Kidney (tissue), 13 donors: ENCODE measurements at regions not wholly inside any gene's neighbourhood (a gene's known extent, or its start where the extent isn't known, plus 50 kb on each side); places are given as distances from the start of the nearest gene placed in this dataset.

Experiments
- DNase-seq, 5 donors: peaks; one replicate each; pipeline ENCODE4 v3.0.0-alpha.2; 2013 to 2020
- FAIRE-seq: peaks from 2 replicates; lab custom pipeline; 2012; peaks lifted over from hg19 to GRCh38; lab: Jason Lieb, UNC
- H3K27ac ChIP-seq, 2 donors: one replicate each; pipeline ENCODE4 v1.7.0; 2013; ENCODE audit warnings: low read depth in 2 of 2, low read length in 2 of 2, inconsistent platforms in 1 of 2
- H3K27me3 ChIP-seq: one replicate; pipeline ENCODE4 v1.7.1; 2013; ENCODE audit warnings: low read length, inconsistent platforms; ENCODE audit not compliant: control insufficient read depth, insufficient read depth
- H3K36me3 ChIP-seq, 3 donors: one replicate each; pipeline versions ENCODE4 v1.7.0 to v1.7.1; 2013; ENCODE audit warnings: low read length in 3 of 3, control low read depth in 1 of 3, inconsistent platforms in 1 of 3; ENCODE audit not compliant: insufficient read depth in 3 of 3, control insufficient read depth in 2 of 3
- H3K4me1 ChIP-seq, 3 donors: one replicate each; pipeline versions ENCODE4 v1.7.0 to v1.7.1; 2013; ENCODE audit warnings: low read length in 3 of 3, inconsistent platforms in 1 of 3, low read depth in 1 of 3; ENCODE audit not compliant: control insufficient read depth in 2 of 3, insufficient read depth in 2 of 3
- H3K4me3 ChIP-seq, 3 donors: one replicate each; pipeline versions ENCODE4 v1.7.0 to v1.8.1; 2013; ENCODE audit warnings: low read length in 3 of 3, control low read depth in 1 of 3, inconsistent platforms in 1 of 3
- H3K9ac ChIP-seq, 3 donors: one replicate each; pipeline versions ENCODE4 v1.7.0 to v1.7.1; 2013; ENCODE audit warnings: low read length in 3 of 3, control low read depth in 1 of 3, inconsistent platforms in 1 of 3
- H3K9me3 ChIP-seq, 3 donors: one replicate each; pipeline versions ENCODE4 v1.7.0 to v1.7.1; 2013; ENCODE audit warnings: low read length in 3 of 3, control low read depth in 1 of 3, inconsistent platforms in 1 of 3; ENCODE audit not compliant: control insufficient read depth in 2 of 3, insufficient read depth in 1 of 3
- CTCF ChIP-seq: IDR thresholded peaks from 3 replicates; pipeline ENCODE4 v1.5.1; 2012; ENCODE audit warnings: mild to moderate bottlenecking, moderate library complexity, borderline replicate concordance; ENCODE audit not compliant: insufficient read depth; ENCODE audit errors: extremely low read depth
- intact Hi-C: fragments of 100-400 bp; cut with DNase I; formaldehyde crosslinking; loops from one replicate; pipeline ENCODE4 v1.11.1; 2022
- donor health status: control.
- donor health status: control.
- donor health status: control.
- donor health status: control.
- donor health status: control.
- donor health status: DM: yes; HTN: yes; CAD: no.
- donor health status: Normal renal cell carcinoma (clear cell type).

- peak; percentile 73 to 93 (median 85) for DNase-seq
These were observed 179.3 kb upstream of the CIBAR2 start for GRCh38 chr16:85291302-85292148.

GRCh38 chr16:85293458-85293857 is 181.2 kb upstream of the CIBAR2 start:
- Histone ChIP-seq H3K4me1 (peaks cover 3 to 8% (median 3%) of the 10 kb centered on the region in 3 donors), H3K9ac (no peak overlapping the region), H3K9me3 (no peaks in the 10 kb centered on the region), H3K27ac (no peak overlapping the region), H3K4me3 (no peak overlapping the region), H3K36me3 (no peaks in the 10 kb centered on the region), H3K27me3 (no peaks in the 10 kb centered on the region)
- no peak for FAIRE-seq
- no peak for DNase-seq
- no peak for TF ChIP-seq CTCF
- intact Hi-C loops, result no loop called here

More at GRCh38 chr16:85291302-85292148, 179.3 kb upstream of the CIBAR2 start:
- H3K27ac ChIP-seq, result no peak overlapping the region
- H3K4me1 ChIP-seq, result peaks cover 3 to 8% (median 3%) of the 10 kb centered on the region in 3 donors
- H3K9ac ChIP-seq, result no peak overlapping the region
- TF ChIP-seq CTCF, result no peak
- no peaks in the 10 kb centered on the region for H3K9me3 ChIP-seq
- H3K4me3 ChIP-seq, result no peak overlapping the region
- FAIRE-seq, result no peak
- intact Hi-C loops, result no loop called here
- H3K36me3 ChIP-seq, result no peaks in the 10 kb centered on the region
- no peaks in the 10 kb centered on the region for H3K27me3 ChIP-seq

DNA sequence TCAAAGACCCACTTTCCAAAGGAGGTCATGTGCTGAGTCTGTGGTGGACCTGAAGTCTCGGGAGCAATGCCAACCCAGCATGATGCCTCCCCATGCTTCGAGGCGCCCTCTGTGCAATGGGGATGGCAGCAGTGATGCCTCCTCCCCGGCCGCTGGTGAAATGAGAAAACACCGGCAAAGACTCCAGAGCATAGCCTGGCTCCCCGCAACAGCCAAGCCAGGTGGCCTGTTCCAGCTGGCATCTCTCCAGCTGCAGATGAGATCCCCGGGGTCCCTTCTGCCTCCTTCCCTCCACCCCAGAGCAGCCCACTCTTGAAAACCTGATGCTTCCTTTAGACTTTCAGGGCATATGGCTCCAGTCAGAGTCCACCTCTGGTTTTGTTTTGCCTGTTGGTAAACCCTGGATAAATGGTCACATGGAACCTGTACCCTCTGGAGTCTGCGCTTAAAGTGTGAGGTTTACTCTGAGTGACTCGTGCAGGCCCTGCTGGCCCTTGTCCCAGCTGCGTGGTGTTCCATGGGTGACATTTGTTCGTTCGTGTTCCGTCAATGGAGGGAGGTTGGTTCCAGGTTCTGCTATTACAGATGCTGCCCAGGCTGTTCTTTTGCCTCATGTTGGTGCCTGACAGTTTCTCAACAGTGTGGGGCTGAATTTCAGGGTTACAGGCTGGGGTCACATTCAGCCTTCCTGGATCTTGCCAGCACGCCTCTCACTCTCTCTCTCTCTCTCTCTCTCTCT is 181.8 kb upstream of the CIBAR2 start:
- H3K27me3 ChIP-seq, result no peaks in the 10 kb centered on the region
- H3K4me3 ChIP-seq, result no peak overlapping the region
- peaks cover 0 to 8% (median 3%) of the 10 kb centered on the region in 3 donors for H3K4me1 ChIP-seq
- no peak overlapping the region for H3K9ac ChIP-seq
- TF ChIP-seq CTCF, result no peak
- no peak for DNase-seq
- no peak overlapping the region for H3K27ac ChIP-seq
- H3K36me3 ChIP-seq, result no peaks in the 10 kb centered on the region
- intact Hi-C loops, result no loop called here
- FAIRE-seq, result no peak
- no peaks in the 10 kb centered on the region for H3K9me3 ChIP-seq
